Stimulated activated CD4-positive, alpha-beta T cell treated with anti-CD3 and anti-CD28 coated beads, Interleukin-15, amount 100 ng/mL, for 48 hours (primary cell): ENCODE measurements at regions not wholly inside any gene's neighbourhood (a gene's known extent, or its start where the extent isn't known, plus 50 kb on each side); places are given as distances from the start of the nearest gene placed in this dataset.
A peak's percentile ranks its signal among the peaks of the same experiment; 100 is the strongest.

Experiments
- DNase-seq, 2 donors: peaks; one replicate each; pipeline ENCODE4 v3.0.0-alpha.2; 2020; ENCODE audit warnings: low read depth in 2 of 2

GRCh38 chr3:57009802-57010201 is 50.7 kb upstream of the SPATA12 start:
- no peak for DNase-seq

GRCh38 chr3:57009367-57009766 is 51.1 kb upstream of the SPATA12 start:
- DNase-seq: no peak

GRCh38 chr3:57007521-57008460 is 52.7 kb upstream of the SPATA12 start:
- DNase-seq: no peak

DNA sequence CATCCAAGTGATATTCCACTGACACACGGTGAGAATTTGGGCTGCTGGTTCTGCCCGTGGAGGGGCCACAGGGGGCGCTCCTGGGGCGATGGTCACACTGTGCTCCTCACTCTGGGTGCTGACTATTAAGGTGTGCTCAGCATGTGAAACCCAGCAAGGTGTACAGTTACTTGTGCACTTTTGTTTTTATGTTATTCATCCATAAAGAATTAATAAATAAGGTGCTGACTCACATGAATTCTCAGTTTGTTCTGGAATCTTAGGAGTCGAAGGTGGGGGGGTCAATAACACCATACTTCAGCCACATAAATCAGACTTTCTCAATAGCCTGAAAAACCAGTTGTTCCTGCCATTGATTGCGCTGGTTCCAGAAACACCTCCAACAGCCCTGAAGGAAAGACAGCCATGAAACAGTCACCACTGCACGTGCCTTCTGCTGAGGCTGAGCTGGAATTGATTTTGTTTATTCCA is 53.5 kb upstream of the SPATA12 start:
- no peak for DNase-seq

GRCh38 chr3:57006179-57006657 is 54.2 kb upstream of the SPATA12 start:
- no peak for DNase-seq

DNA sequence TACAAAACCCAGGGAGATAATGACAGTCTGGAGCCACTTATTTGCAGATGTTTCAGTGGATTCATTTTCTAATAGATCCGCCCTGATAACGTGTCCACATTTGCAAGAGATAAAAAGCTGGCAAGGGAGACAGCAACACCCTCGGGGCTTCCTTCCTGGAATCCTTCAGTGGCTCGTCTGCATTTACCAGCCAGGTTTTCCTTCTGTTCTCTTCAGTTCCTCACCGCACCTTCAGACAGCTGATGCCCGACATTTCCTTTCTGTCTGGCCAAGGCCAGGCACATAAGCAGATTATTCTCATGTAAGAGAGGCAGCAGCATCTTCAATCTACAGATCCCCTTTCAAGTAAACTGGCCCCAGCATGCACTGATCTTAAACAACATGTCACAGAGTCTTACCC is 56.2 kb upstream of the SPATA12 start:
- no peak for DNase-seq

DNA sequence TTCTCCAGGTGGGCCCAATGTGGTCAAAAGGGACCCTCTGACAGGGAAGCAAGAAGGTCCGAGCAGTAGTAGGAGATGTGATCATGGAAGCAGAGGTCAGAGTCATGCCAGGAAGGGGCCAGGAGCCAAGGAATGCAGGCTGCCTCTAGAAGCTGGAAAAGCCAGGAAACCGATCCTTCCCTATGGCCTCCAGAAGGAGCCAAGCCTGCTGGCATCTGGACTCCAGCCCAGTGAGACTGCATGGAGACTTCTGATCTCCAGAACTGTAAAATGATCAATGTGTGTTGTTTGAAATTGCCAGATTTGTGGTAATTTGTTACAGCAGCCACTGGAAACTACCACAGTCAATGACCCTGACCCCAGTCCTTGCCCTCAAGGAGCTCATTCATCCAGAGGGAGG is 56.8 kb upstream of the SPATA12 start:
- DNase-seq: no peak

DNA sequence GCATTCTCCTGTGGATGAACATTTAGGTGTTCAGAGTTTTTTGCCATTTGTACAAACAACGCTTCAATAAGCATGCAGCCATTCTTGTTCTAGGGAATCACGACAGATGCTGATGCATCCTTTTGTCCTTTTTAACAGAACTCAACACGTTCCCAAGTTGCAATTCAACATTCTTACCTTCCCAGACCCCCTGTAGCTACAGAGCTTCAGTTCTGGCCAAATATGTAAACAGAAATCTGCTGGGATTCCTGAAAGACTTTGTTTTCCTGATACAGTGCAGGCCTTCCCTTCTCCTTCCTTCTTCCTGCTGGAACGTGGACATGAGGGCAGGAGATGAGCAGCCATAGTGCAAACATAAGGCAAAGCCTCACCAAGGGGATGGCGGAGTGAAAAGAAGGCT is 59.1 kb upstream of the SPATA12 start:
- DNase-seq: no peak

GRCh38 chr3:57000012-57000411 is 60.5 kb upstream of the SPATA12 start:
- no peak for DNase-seq

DNA sequence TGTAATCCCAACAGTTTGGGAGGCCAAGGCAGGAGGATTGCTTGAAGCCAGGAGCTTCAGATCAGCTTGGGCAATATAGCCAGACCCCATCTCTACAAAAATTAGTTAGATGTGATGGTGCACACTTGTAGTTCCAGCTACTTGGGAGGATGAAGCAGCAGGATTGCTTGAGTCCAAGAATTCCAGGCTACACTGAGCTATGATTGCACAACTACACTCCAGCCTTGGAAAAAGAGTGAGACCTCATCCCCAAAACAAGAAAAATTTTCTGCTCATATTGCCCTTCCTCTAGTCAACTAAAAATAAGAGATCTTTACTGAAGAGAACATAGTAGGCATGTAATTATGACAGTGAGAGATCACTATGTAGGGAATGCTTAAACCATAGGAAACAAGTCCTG is 60.9 kb upstream of the SPATA12 start:
- no peak for DNase-seq

- DNase-seq: no peak
These were observed 62.4 kb upstream of the SPATA12 start for GRCh38 chr3:56998076-56998529.

DNA sequence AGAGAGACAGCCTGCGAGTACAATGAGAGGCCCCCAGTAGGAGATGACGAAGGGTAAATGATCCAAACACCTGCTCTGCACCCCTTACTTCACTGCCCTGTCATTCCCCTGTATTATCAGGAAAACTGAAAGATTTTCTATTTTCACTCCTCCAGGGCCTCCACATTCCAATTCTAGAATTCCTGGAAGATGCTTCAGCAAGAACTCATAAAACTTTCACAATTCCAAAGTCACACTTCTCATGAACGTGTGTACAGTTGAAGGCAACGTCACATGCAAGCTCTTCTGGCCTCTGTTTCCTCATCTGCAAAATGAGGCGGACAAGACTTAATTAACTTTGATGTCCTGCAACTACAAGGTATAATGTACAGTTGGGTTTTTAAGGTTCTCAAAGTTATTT is 62.8 kb upstream of the SPATA12 start:
- DNase-seq: no peak

DNA sequence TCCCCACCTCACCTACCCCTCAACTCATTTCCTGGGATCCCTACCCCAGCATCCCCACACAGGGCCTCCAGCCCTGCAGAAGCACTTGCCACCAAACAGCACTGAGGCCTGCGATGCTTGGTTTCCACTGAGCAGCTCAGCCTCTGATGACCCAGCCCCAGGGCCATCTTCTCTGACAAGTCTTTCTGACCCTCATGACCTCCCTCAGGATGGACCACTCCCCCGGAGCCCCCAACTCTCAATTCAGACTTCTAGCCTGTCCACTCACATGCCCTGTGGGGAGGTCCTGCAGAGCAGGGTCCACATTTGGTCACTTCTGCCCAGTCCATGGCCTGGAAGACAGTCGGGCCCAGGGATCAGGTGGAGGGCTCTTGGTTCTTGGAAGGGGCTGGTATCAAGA is 63.4 kb upstream of the SPATA12 start:
- DNase-seq: no peak

GRCh38 chr3:56994391-56994790 is 66.1 kb upstream of the SPATA12 start:
- no peak for DNase-seq

DNA sequence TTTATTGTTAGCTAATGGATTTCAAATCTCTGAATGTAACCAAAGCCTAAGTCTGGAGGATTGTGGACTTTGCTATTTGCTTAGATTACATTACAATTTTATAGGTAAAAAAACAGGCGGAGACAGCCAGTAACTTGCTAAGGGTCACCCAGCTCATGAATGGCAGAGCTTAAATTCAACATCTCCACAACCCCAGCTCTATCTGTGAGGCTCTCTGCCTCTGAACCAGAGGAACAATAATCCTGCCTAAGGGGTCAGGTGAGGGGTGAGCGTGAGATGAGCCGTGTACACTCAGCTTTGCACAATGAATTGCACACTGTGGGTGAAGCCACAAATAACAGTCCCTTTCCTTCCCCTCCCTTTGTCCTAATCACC is 69.8 kb upstream of the SPATA12 start:
- DNase-seq: no peak

- no peak for DNase-seq
These were observed 70.4 kb upstream of the SPATA12 start for GRCh38 chr3:56989977-56990640.

GRCh38 chr3:56989169-56989976 is 71.1 kb upstream of the SPATA12 start:
- DNase-seq: no peak

DNA sequence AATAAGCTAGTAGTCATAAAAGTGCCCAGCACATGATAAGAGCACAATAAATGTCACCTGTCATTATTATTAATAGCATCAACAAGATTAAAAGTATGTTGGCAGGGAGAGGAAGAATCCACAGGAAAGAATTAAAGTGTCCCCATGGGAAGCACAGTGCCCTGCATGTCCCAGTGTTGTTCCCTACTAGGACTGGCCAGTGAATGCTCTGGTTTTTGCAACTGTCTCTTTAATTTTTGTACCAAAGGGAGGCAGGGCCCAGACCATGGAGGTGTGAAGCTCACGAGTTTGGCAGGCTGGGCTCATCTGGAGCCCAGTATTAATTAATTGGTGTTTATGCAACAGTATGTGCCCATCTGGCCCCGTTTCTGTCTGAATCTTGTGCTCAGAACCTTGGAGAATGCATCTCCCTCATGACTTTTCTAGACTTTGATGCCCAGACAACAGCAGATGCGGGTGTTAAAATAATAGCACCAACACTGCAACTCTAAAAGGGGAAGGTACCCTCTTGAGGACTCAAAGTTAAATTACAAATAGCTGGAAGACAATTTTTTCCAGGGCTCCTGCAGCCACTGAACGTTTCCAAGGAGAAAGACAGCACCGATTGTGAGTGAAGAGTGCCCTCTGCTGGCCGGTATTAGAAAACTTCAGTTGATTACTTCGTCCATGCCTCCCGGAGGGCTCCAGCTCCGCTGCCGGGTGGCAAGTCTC is 71.9 kb upstream of the SPATA12 start:
- peak; percentile 49 to 61 for DNase-seq

DNA sequence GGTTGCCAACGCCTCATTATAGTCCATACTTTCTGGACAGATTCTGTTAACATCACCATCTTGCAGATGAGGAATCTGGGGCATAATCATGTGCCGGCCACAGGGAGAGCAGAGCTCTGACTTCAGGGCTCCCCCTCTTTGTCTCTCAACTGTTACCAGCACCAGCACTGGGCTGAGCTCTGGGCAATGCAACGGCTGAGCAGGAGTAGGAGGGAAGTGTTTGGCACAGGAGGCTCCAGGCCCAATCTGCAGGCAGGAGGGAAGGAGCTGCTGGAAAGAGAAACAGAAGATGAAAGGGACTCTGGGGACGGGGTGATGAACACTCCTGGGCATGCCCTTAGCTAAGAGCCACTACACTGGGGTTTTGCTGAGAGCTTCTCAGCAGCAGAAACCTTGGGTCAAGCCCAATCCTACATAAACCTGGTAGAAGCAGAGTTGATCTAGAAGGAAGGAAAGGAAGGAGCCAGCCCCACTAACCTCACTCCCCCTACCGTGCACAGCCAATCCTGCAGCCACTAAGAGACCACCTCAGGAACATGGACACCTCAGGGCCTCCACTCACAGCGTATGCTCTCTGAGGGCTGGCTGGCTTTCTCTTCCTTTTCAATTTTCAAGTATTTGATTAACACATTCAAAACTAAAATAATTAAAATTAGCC is 73.1 kb upstream of the SPATA12 start:
- no peak for DNase-seq

GRCh38 chr3:56986347-56986746 is 74.1 kb upstream of the SPATA12 start:
- DNase-seq: no peak

DNA sequence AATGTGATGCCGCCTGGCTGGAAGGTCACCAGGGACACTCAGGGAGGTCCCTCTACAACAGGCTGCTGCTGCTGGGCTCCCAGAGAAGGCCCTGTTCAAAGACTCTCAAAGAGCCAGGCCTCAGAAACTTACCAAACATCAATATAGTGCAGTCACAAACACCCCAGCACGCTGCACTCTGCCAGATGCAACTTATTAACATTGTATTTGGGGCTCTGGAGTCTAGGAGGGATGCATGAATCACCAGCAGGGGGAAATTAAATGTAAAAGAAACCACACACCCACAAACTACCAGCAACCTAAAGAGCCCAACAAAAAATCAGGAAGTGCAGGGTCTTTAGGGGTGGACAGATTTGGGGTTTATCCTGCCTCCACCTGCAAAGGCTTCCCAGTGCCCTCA is 74.6 kb upstream of the SPATA12 start:
- DNase-seq: no peak
